Fibroblast of lung (primary cell): ENCODE measurements at regions not wholly inside any gene's neighbourhood (a gene's known extent, or its start where the extent isn't known, plus 50 kb on each side); places are given as distances from the start of the nearest gene placed in this dataset.

ENCODE experiments used
- EZH2 ChIP-seq: IDR thresholded peaks from 2 replicates; pipeline ENCODE4 v1.5.1; 2012; ENCODE audit warnings: low read length, control low read depth, mild to moderate bottlenecking; ENCODE audit errors: missing control alignments
- TF ChIP-seq, protein P1 (sequence below), 2 donors: IDR thresholded peaks in 1 of 2; conservative IDR thresholded peaks in 1 of 2; 1 replicate in 1 of 2; 2 replicates in 1 of 2; pipeline ENCODE4 v1.5.1; 2011 to 2012; ENCODE audit warnings: low read length in 2 of 2, control low read depth in 1 of 2, inconsistent platforms in 1 of 2, low read depth in 1 of 2, mild to moderate bottlenecking in 1 of 2

DNA sequence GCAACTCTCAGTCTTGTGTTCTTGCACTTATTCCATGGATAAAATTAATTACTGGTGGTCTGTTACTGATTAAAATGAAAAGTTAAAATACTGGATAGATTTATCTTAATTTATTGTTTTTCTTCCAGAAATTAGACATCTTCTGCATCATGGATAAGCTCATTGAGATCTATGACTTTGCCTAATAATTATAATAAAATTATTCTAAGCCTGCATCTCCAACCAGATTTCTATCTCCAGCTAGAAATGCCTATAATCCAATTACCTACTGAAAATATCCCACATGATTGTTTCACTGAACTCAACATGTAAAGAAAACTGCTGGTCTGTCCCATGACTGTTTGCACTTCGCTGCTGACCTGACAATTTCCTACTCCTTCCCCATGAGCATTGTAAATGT lies 88.3 kb upstream of the ACBD5 start:
- TF ChIP-seq EZH2, result no peak
- TF ChIP-seq, protein P1, sequence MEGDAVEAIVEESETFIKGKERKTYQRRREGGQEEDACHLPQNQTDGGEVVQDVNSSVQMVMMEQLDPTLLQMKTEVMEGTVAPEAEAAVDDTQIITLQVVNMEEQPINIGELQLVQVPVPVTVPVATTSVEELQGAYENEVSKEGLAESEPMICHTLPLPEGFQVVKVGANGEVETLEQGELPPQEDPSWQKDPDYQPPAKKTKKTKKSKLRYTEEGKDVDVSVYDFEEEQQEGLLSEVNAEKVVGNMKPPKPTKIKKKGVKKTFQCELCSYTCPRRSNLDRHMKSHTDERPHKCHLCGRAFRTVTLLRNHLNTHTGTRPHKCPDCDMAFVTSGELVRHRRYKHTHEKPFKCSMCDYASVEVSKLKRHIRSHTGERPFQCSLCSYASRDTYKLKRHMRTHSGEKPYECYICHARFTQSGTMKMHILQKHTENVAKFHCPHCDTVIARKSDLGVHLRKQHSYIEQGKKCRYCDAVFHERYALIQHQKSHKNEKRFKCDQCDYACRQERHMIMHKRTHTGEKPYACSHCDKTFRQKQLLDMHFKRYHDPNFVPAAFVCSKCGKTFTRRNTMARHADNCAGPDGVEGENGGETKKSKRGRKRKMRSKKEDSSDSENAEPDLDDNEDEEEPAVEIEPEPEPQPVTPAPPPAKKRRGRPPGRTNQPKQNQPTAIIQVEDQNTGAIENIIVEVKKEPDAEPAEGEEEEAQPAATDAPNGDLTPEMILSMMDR (conservative IDR thresholded peaks at IDR 0.05 in 1 of 2, IDR thresholded peaks at IDR 0.05 in 1 of 2; ENCODE audit: low read depth in 1 of 2, low read length in 2 of 2), result no peak
